ENCODE measurements at regions not wholly inside any gene's neighbourhood (a gene's known extent, or its start where the extent isn't known, plus 50 kb on each side); places are given as distances from the start of the nearest gene placed in this dataset.

DNA sequence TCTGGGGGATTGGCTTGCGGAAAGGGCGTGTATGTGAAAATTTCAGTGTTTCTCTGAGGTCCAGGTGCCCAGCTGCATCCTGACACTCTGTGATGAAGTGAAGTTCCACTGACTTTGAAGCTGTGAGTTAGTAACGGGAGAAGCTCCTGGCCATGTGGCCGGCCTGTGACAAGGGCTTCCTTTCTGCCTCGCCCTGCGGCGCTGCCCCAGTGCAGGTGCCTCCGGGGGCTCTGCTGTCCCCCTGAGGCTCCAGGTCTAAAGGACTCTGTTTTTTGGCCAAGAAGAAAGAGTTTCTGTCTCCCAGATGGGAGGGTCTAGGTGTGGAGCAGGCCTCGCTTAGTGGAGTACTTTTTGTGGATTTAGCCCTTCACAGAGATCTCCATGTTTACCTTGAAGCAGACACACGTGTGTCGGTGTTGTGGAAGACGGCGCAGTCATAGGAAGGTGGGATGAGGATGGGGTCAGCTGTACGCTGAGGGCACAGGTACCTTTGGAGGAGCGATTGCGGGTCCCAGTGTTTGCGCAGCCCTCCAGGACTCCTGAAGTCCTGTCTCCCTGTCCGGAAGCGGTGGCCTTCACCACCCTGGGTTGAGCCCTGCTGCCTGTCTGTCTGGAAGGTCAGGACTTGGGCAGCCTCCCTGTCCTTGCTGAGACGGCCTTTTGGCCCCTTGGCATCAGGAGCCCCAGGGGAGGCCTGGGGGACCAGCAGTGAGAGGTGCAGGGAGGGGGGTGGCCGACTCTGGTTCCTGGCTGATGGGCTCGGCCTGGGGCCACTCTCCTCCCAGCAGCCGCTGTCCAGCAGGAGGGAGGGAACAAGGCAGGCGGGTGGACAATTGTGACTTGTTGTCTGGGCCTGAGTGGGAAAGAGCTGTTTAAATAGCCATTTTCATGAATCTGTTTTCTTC, 1249.3 kb downstream of the BRD1 start (continued):
- TF ChIP-seq ZC3H4 (CRISPR knock-in tag; IDR thresholded peaks at IDR 0.05; ENCODE audit: borderline replicate concordance) (no peak), RBM22 (optimal IDR thresholded peaks at IDR 0.05; ENCODE audit: low read length) (no peak), EHMT2 (IDR thresholded peaks at IDR 0.05; ENCODE audit: borderline replicate concordance, low read depth, low read length) (no peak), PHF8 (CRISPR knock-in tag; IDR thresholded peaks at IDR 0.05) (no peak), ZNF317 (CRISPR knock-in tag; IDR thresholded peaks at IDR 0.05) (no peak), TGIF2 (CRISPR knock-in tag; IDR thresholded peaks at IDR 0.05) (no peak)

DNA sequence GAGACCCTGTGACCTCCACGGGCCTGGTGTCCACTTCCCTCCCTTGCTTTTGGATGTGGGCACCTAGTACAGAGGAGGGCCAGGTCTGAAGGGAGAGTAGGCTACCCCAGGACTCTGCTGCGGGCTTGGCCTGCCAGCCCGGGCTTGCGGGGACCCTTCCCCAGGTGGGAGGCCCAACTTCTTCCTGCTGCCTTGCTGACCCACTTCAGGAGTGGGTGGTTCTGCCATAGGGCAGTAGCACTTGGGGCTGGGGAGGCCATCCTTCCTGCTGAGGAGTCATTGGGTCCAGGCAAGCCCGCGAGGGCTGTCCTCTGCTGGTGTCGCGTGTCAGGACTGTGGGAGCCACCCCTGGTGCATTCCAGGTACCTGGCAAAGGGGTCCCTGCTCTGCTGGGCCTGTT, 1250.0 kb downstream of the BRD1 start:
- H3K27ac ChIP-seq (ENCODE audit: extremely low read length, insufficient read depth, low read length) = no peak overlapping the region
- DNase-seq (ENCODE audit: low spot score) = no peak
- POLR2A ChIA-PET = no interaction called here
- peaks cover 35% of the 10 kb centered on the region for H3K4me1 ChIP-seq (ENCODE audit: insufficient read depth, low read length)
- WGBS (ENCODE audit: low lambda C conversion rate) = no CpG with 5 or more reads among the region's 8 CpGs
- intact Hi-C loops (cut with micrococcal nuclease; ENCODE audit: unreplicated experiment) (loop anchor here (5.0 kb wide), 3 partner anchors 85 to 730 kb away; no protein-coding TSS in a partner anchor), in situ Hi-C loops (cut with HindIII; ENCODE audit: extremely low pct_ligation_motif_present, low pct_unique_long_range_greater_than_20kb) (no loop called here)
- H3K4me3 ChIP-seq (replicated peaks in 1 of 3; ENCODE audit: insufficient read depth in 1 of 3, low read depth in 2 of 3, low read length in 3 of 3) = no peak overlapping the region; a peak in 1 of 6 replicates
- CTCF ChIA-PET (ENCODE audit: low intra/inter-chr PET ratio, low total read pairs) = no interaction called here
- no TSS peak for BruUV-seq (replicated peaks)
- no peak overlapping the region for H3K9ac ChIP-seq (ENCODE audit: insufficient read depth, low read depth, low read length)
- no peaks in the 10 kb centered on the region for H3K9me3 ChIP-seq (ENCODE audit: low read length)
- no peaks in the 10 kb centered on the region for H3K36me3 ChIP-seq (replicated peaks in 1 of 2; ENCODE audit: control insufficient read depth in 1 of 2, insufficient read depth in 2 of 2, low read length in 2 of 2)
- H4K20me1 ChIP-seq (ENCODE audit: insufficient read depth, low read length) = peaks cover 3% of the 10 kb centered on the region; the same call in 1 of the 2 replicates
- 0 out of 3 replicates have a peak, but pooled peaks have one; percentile 4 for ATAC-seq
- H2AFZ ChIP-seq (ENCODE audit: low read length) = no peak overlapping the region
- peaks cover 2 to 11% of the 10 kb centered on the region in 2 experiments; a peak in 3 of 5 replicates for H3K27me3 ChIP-seq (ENCODE audit: control insufficient read depth in 1 of 2, insufficient read depth in 2 of 2, low read length in 2 of 2)
- H3K79me2 ChIP-seq (ENCODE audit: insufficient read depth, low read length) = no peaks in the 10 kb centered on the region
- H3K4me2 ChIP-seq (ENCODE audit: low read depth, low read length) = no peak overlapping the region; the same call in 1 of the 2 replicates
- TF ChIP-seq MAFK (conservative IDR thresholded peaks at IDR 0.05 in 1 of 2, IDR thresholded peaks at IDR 0.05 in 1 of 2; ENCODE audit: low read length in 2 of 2) = no peak
- TF ChIP-seq, protein P1, sequence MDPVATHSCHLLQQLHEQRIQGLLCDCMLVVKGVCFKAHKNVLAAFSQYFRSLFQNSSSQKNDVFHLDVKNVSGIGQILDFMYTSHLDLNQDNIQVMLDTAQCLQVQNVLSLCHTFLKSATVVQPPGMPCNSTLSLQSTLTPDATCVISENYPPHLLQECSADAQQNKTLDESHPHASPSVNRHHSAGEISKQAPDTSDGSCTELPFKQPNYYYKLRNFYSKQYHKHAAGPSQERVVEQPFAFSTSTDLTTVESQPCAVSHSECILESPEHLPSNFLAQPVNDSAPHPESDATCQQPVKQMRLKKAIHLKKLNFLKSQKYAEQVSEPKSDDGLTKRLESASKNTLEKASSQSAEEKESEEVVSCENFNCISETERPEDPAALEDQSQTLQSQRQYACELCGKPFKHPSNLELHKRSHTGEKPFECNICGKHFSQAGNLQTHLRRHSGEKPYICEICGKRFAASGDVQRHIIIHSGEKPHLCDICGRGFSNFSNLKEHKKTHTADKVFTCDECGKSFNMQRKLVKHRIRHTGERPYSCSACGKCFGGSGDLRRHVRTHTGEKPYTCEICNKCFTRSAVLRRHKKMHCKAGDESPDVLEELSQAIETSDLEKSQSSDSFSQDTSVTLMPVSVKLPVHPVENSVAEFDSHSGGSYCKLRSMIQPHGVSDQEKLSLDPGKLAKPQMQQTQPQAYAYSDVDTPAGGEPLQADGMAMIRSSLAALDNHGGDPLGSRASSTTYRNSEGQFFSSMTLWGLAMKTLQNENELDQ (CRISPR knock-in tag; IDR thresholded peaks at IDR 0.05; ENCODE audit: borderline replicate concordance) = no peak
- TF ChIP-seq, protein P2, sequence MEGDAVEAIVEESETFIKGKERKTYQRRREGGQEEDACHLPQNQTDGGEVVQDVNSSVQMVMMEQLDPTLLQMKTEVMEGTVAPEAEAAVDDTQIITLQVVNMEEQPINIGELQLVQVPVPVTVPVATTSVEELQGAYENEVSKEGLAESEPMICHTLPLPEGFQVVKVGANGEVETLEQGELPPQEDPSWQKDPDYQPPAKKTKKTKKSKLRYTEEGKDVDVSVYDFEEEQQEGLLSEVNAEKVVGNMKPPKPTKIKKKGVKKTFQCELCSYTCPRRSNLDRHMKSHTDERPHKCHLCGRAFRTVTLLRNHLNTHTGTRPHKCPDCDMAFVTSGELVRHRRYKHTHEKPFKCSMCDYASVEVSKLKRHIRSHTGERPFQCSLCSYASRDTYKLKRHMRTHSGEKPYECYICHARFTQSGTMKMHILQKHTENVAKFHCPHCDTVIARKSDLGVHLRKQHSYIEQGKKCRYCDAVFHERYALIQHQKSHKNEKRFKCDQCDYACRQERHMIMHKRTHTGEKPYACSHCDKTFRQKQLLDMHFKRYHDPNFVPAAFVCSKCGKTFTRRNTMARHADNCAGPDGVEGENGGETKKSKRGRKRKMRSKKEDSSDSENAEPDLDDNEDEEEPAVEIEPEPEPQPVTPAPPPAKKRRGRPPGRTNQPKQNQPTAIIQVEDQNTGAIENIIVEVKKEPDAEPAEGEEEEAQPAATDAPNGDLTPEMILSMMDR (CRISPR knock-in tag; IDR thresholded peaks at IDR 0.05) = peak; percentile 0; the same call in 1 of the 2 replicates
- TF ChIP-seq, protein P3, sequence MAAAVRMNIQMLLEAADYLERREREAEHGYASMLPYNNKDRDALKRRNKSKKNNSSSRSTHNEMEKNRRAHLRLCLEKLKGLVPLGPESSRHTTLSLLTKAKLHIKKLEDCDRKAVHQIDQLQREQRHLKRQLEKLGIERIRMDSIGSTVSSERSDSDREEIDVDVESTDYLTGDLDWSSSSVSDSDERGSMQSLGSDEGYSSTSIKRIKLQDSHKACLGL (CRISPR knock-in tag; IDR thresholded peaks at IDR 0.05) = no peak
- TF ChIP-seq, protein P4, sequence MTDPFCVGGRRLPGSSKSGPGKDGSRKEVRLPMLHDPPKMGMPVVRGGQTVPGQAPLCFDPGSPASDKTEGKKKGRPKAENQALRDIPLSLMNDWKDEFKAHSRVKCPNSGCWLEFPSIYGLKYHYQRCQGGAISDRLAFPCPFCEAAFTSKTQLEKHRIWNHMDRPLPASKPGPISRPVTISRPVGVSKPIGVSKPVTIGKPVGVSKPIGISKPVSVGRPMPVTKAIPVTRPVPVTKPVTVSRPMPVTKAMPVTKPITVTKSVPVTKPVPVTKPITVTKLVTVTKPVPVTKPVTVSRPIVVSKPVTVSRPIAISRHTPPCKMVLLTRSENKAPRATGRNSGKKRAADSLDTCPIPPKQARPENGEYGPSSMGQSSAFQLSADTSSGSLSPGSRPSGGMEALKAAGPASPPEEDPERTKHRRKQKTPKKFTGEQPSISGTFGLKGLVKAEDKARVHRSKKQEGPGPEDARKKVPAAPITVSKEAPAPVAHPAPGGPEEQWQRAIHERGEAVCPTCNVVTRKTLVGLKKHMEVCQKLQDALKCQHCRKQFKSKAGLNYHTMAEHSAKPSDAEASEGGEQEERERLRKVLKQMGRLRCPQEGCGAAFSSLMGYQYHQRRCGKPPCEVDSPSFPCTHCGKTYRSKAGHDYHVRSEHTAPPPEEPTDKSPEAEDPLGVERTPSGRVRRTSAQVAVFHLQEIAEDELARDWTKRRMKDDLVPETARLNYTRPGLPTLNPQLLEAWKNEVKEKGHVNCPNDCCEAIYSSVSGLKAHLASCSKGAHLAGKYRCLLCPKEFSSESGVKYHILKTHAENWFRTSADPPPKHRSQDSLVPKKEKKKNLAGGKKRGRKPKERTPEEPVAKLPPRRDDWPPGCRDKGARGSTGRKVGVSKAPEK (CRISPR knock-in tag; IDR thresholded peaks at IDR 0.05; ENCODE audit: borderline replicate concordance) = no peak
- FAIRE-seq = no peak

Data from HepG2 (cell line).